Panc1 (cell line): ENCODE measurements at regions not wholly inside any gene's neighbourhood (a gene's known extent, or its start where the extent isn't known, plus 50 kb on each side); places are given as distances from the start of the nearest gene placed in this dataset.

Experiments
- ATAC-seq: fragments of 200-7000 bp; cut with Tn5 transposase; 2 replicates; pipeline ENCODE4 v1.9.1; 2020; ENCODE audit warnings: mild to moderate bottlenecking, moderate library complexity
- BruUV-seq: library from RNA; stranded (reverse); fragments of 400-500 nt; replicated peaks from 2 replicates; lab custom pipeline; 2021; lab: Mats Ljungman, UMichigan
- CTCF ChIA-PET: fragments of 300-600 bp; sonication (Branson Sonifier 250); formaldehyde crosslinking; loops from one replicate; lab custom pipeline; 2022; ENCODE audit warnings: antibody characterized with exemption; lab: Charles Lee
- POLR2A ChIA-PET: fragments of 300-600 bp; sonication (Branson Sonifier 250); formaldehyde crosslinking; loops from one replicate; lab custom pipeline; 2022; ENCODE audit warnings: antibody characterized with exemption; lab: Charles Lee
- DNase-seq: peaks from one replicate; pipeline ENCODE4 v3.0.0-alpha.2; 2010; ENCODE audit warnings: low read depth, low spot score
- H3K27ac ChIP-seq: 2 replicates; pipeline ENCODE4 v1.5.1; 2011; ENCODE audit warnings: mild to moderate bottlenecking, low read length, inconsistent platforms
- H3K27me3 ChIP-seq: fragments of 200-500 bp; sonication (Bioruptor generic); 2 replicates; pipeline ENCODE4 v1.6.0; 2014; ENCODE audit warnings: low read length, inconsistent platforms; ENCODE audit not compliant: control insufficient read depth, insufficient read depth
- H3K36me3 ChIP-seq: fragments of 200-500 bp; sonication (Bioruptor generic); 2 replicates; pipeline ENCODE4 v1.5.1; 2014; ENCODE audit warnings: inconsistent platforms, mild to moderate bottlenecking, low read length, moderate library complexity; ENCODE audit not compliant: control insufficient read depth, insufficient read depth
- H3K4me1 ChIP-seq: 2 replicates; pipeline ENCODE4 v1.5.1; 2011; ENCODE audit warnings: inconsistent platforms, mild to moderate bottlenecking, low read length, moderate library complexity; ENCODE audit not compliant: control insufficient read depth, insufficient read depth
- H3K4me3 ChIP-seq, 2 experiments: 2 replicates each; pipeline ENCODE4 v1.5.1; 2011 to 2012; ENCODE audit warnings: low read depth in 2 of 2, low read length in 2 of 2, mild to moderate bottlenecking in 2 of 2, inconsistent platforms in 1 of 2, moderate library complexity in 1 of 2
- H3K9me3 ChIP-seq: fragments of 200-500 bp; sonication (Bioruptor generic); 2 replicates; pipeline ENCODE4 v1.5.1; 2014; ENCODE audit warnings: low read depth, mild to moderate bottlenecking, inconsistent platforms, low read length, moderate library complexity; ENCODE audit not compliant: control insufficient read depth, insufficient read depth
- CTCF ChIP-seq: fragments of 450-650 bp; IDR thresholded peaks from 2 replicates; pipeline ENCODE4 v1.5.1; 2017; ENCODE audit warnings: mild to moderate bottlenecking
- POLR2AphosphoS5 ChIP-seq: IDR thresholded peaks from 2 replicates; pipeline ENCODE4 v1.6.1; 2012; ENCODE audit warnings: mild to moderate bottlenecking, low read depth, low read length, moderate library complexity
- REST ChIP-seq, 2 experiments: IDR thresholded peaks; 2 replicates each; pipeline ENCODE4 v1.6.1; 2011 to 2012; ENCODE audit warnings: low read depth in 2 of 2, control low read depth in 1 of 2, low read length in 1 of 2, mild to moderate bottlenecking in 1 of 2, moderate library complexity in 1 of 2; ENCODE audit not compliant: insufficient read depth in 1 of 2
- SIN3A ChIP-seq: IDR thresholded peaks from 2 replicates; pipeline ENCODE4 v1.6.1; 2012; ENCODE audit warnings: low read depth, mild to moderate bottlenecking, low read length, moderate library complexity, borderline replicate concordance; ENCODE audit not compliant: insufficient read depth
- TCF7L2 ChIP-seq: IDR thresholded peaks from 2 replicates; pipeline ENCODE4 v1.6.1; 2011; ENCODE audit warnings: mild to moderate bottlenecking, low read depth, low read length, inconsistent platforms
- in situ Hi-C: cut with HindIII; loops from 2 replicates; pipeline ENCODE4 v1.10.0; 2016; ENCODE audit warnings: low sequenced_read_pairs, low pct_unique_long_range_greater_than_20kb
- intact Hi-C: fragments of 100-400 bp; cut with micrococcal nuclease; formaldehyde crosslinking; loops from one replicate; pipeline ENCODE4 v1.10.0; 2022; ENCODE audit not compliant: unreplicated experiment

- Histone ChIP-seq H3K27me3 (peaks cover 8% of the 10 kb centered on the region), H3K27ac (no peak overlapping the region), H3K36me3 (no peaks in the 10 kb centered on the region), H3K4me3 (no peak overlapping the region), H3K4me1 (no peaks in the 10 kb centered on the region), H3K9me3 (no peaks in the 10 kb centered on the region)
- no TSS peak for BruUV-seq
- DNase-seq (no peak), ATAC-seq (no peak)
- TF ChIP-seq POLR2AphosphoS5: no peak
- intact Hi-C loops (no loop called here), in situ Hi-C loops (no loop called here)
- POLR2A ChIA-PET: no interaction called here
- CTCF ChIA-PET: no interaction called here
These were observed 59.4 kb upstream of the XYLT1 start for GRCh38 chr16:17529982-17530760.

GRCh38 chr16:17526956-17527937 is 56.5 kb upstream of the XYLT1 start:
- Histone ChIP-seq H3K4me1 (no peaks in the 10 kb centered on the region), H3K4me3 (no peak overlapping the region), H3K36me3 (no peaks in the 10 kb centered on the region), H3K27ac (no peak overlapping the region), H3K27me3 (peaks cover 17% of the 10 kb centered on the region), H3K9me3 (no peaks in the 10 kb centered on the region)
- TF ChIP-seq CTCF (no peak), REST (IDR thresholded peaks at IDR 0.05; ENCODE audit: insufficient read depth in 1 of 2, low read depth in 2 of 2, low read length in 1 of 2) (no peak), TCF7L2 (no peak), POLR2AphosphoS5 (no peak), SIN3A (no peak)
- CTCF ChIA-PET: no interaction called here
- no peak for DNase-seq
- ATAC-seq: no peak
- POLR2A ChIA-PET: no interaction called here
- in situ Hi-C loops (no loop called here), intact Hi-C loops (no loop called here)
- no TSS peak for BruUV-seq
